Colonic mucosa (tissue), 4 donors: ENCODE measurements at regions not wholly inside any gene's neighbourhood (a gene's known extent, or its start where the extent isn't known, plus 50 kb on each side); places are given as distances from the start of the nearest gene placed in this dataset.

ENCODE experiments used
- DNase-seq: peaks from one replicate; pipeline ENCODE4 v3.0.0-alpha.2; 2020
- H3K27ac ChIP-seq: fragments of 200-600 bp; one replicate; pipeline ENCODE4 v1.8.0; 2021
- H3K27me3 ChIP-seq: fragments of 200-600 bp; one replicate; pipeline ENCODE4 v1.8.0; 2021
- H3K36me3 ChIP-seq: fragments of 200-600 bp; one replicate; pipeline ENCODE4 v1.8.0; 2021
- H3K4me1 ChIP-seq: fragments of 200-600 bp; one replicate; pipeline ENCODE4 v1.8.0; 2021; ENCODE audit warnings: mild to moderate bottlenecking
- H3K4me3 ChIP-seq: fragments of 200-600 bp; one replicate; pipeline ENCODE4 v1.8.0; 2021
- H3K9ac ChIP-seq, 2 donors: one replicate each; pipeline ENCODE4 v1.7.0; 2013; ENCODE audit warnings: control low read depth in 2 of 2, low read depth in 2 of 2, low read length in 2 of 2
- H3K9me3 ChIP-seq: fragments of 200-600 bp; one replicate; pipeline ENCODE4 v1.8.0; 2021
- CTCF ChIP-seq: fragments of 200-600 bp; IDR thresholded peaks from one replicate; pipeline ENCODE4 v1.8.0; 2022; ENCODE audit warnings: antibody characterized with exemption, mild to moderate bottlenecking
- intact Hi-C: fragments of 100-400 bp; cut with DNase I; formaldehyde crosslinking; loops from one replicate; pipeline ENCODE4 v1.14.1; 2022
- donor health status: healthy.
- donor health status: DM: no; HTN: no; CAD: no.
- donor health status: DM: no; HTN: no; CAD: no.

GRCh38 chr7:21358648-21359047 lies 69.2 kb upstream of the SP4 start:
- intact Hi-C loops = no loop called here
- H3K36me3 ChIP-seq = no peaks in the 10 kb centered on the region
- DNase-seq = no peak

GRCh38 chr7:21359163-21359562 lies 68.7 kb upstream of the SP4 start:
- no peak overlapping the region for H3K27ac ChIP-seq
- no peak for DNase-seq
- no peaks in the 10 kb centered on the region for H3K4me1 ChIP-seq
- no peak for TF ChIP-seq CTCF
- intact Hi-C loops = no loop called here
- H3K27me3 ChIP-seq = no peaks in the 10 kb centered on the region
- no peaks in the 10 kb centered on the region for H3K36me3 ChIP-seq
- H3K9ac ChIP-seq = no peak overlapping the region
- no peaks in the 10 kb centered on the region for H3K9me3 ChIP-seq
- no peak overlapping the region for H3K4me3 ChIP-seq

More at GRCh38 chr7:21358648-21359047, 69.2 kb upstream of the SP4 start:
- Histone ChIP-seq H3K4me3 (no peak overlapping the region), H3K4me1 (no peaks in the 10 kb centered on the region), H3K9ac (no peak overlapping the region), H3K27me3 (no peaks in the 10 kb centered on the region), H3K27ac (no peak overlapping the region), H3K9me3 (no peaks in the 10 kb centered on the region)
- no peak for TF ChIP-seq CTCF

- intact Hi-C loops = no loop called here
- TF ChIP-seq CTCF = no peak
- no peaks in the 10 kb centered on the region for H3K36me3 ChIP-seq
- no peak overlapping the region for H3K4me3 ChIP-seq
- H3K27ac ChIP-seq = no peak overlapping the region
- H3K9me3 ChIP-seq = no peaks in the 10 kb centered on the region
- H3K9ac ChIP-seq = no peak overlapping the region
- DNase-seq = no peak
- H3K27me3 ChIP-seq = no peaks in the 10 kb centered on the region
- H3K4me1 ChIP-seq = no peaks in the 10 kb centered on the region
Observed at GRCh38 chr7:21361413-21362125, 66.3 kb upstream of the SP4 start.

GRCh38 chr7:21364801-21365271 lies 63.0 kb upstream of the SP4 start:
- DNase-seq = no peak
- TF ChIP-seq CTCF = no peak
- H3K27me3 ChIP-seq = no peaks in the 10 kb centered on the region
- intact Hi-C loops = no loop called here
- no peak overlapping the region for H3K9ac ChIP-seq
- no peak overlapping the region for H3K27ac ChIP-seq
- H3K9me3 ChIP-seq = no peaks in the 10 kb centered on the region
- no peaks in the 10 kb centered on the region for H3K36me3 ChIP-seq
- H3K4me3 ChIP-seq = no peak overlapping the region
- H3K4me1 ChIP-seq = no peaks in the 10 kb centered on the region

- Histone ChIP-seq H3K9me3 (no peaks in the 10 kb centered on the region), H3K9ac (no peak overlapping the region), H3K27ac (no peak overlapping the region), H3K4me3 (no peak overlapping the region), H3K27me3 (no peaks in the 10 kb centered on the region), H3K36me3 (no peaks in the 10 kb centered on the region), H3K4me1 (no peaks in the 10 kb centered on the region)
- no peak for TF ChIP-seq CTCF
- DNase-seq = peak; percentile 33
- intact Hi-C loops = no loop called here
Observed at GRCh38 chr7:21365866-21366624, 61.8 kb upstream of the SP4 start.
